Fibroblast of lung (primary cell): ENCODE measurements at regions not wholly inside any gene's neighbourhood (a gene's known extent, or its start where the extent isn't known, plus 50 kb on each side); places are given as distances from the start of the nearest gene placed in this dataset.

Source experiments
- EZH2 ChIP-seq: IDR thresholded peaks from 2 replicates; pipeline ENCODE4 v1.5.1; 2012; ENCODE audit warnings: low read length, control low read depth, mild to moderate bottlenecking; ENCODE audit errors: missing control alignments
- TF ChIP-seq, protein P1 (sequence below), 2 donors: IDR thresholded peaks in 1 of 2; conservative IDR thresholded peaks in 1 of 2; 1 replicate in 1 of 2; 2 replicates in 1 of 2; pipeline ENCODE4 v1.5.1; 2011 to 2012; ENCODE audit warnings: low read length in 2 of 2, control low read depth in 1 of 2, inconsistent platforms in 1 of 2, low read depth in 1 of 2, mild to moderate bottlenecking in 1 of 2

DNA sequence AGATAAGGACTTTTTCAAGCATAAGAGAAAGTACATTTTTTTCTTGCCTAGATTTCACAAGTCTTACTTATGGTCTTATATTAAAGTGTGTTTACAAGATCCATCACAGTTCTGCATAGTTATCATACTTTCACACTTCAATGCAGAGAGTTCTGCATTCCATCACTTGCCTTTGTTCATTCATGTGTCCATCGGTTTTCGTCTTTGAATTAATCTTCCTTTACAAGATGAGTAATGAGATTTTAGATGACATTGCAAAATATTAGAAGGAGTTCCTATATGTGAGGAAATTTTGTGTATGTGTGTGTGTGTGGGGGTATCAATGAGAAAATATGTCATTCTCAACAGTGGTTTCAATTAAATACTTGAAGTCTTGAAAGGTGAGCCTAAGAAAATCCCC, 98.1 kb upstream of the GUCY1A2 start:
- TF ChIP-seq EZH2 = no peak
- TF ChIP-seq, protein P1, sequence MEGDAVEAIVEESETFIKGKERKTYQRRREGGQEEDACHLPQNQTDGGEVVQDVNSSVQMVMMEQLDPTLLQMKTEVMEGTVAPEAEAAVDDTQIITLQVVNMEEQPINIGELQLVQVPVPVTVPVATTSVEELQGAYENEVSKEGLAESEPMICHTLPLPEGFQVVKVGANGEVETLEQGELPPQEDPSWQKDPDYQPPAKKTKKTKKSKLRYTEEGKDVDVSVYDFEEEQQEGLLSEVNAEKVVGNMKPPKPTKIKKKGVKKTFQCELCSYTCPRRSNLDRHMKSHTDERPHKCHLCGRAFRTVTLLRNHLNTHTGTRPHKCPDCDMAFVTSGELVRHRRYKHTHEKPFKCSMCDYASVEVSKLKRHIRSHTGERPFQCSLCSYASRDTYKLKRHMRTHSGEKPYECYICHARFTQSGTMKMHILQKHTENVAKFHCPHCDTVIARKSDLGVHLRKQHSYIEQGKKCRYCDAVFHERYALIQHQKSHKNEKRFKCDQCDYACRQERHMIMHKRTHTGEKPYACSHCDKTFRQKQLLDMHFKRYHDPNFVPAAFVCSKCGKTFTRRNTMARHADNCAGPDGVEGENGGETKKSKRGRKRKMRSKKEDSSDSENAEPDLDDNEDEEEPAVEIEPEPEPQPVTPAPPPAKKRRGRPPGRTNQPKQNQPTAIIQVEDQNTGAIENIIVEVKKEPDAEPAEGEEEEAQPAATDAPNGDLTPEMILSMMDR (conservative IDR thresholded peaks at IDR 0.05 in 1 of 2, IDR thresholded peaks at IDR 0.05 in 1 of 2; ENCODE audit: low read depth in 1 of 2, low read length in 2 of 2) = no peak
